HG03354 (cell line): ENCODE measurements at regions not wholly inside any gene's neighbourhood (a gene's known extent, or its start where the extent isn't known, plus 50 kb on each side); places are given as distances from the start of the nearest gene placed in this dataset.

Experiments
- ATAC-seq: cut with Tn5 transposase; IDR thresholded peaks from one replicate; pipeline ENCODE4 v1.9.1; 2021; ENCODE audit warnings: mild to moderate bottlenecking; ENCODE audit not compliant: unreplicated experiment, poor library complexity, severe bottlenecking

- ATAC-seq, result no peak
These were observed 114.8 kb upstream of the ATP2B2 start for GRCh38 chr3:10619989-10620832.

GRCh38 chr3:10620833-10621082, 115.4 kb upstream of the ATP2B2 start:
- no peak for ATAC-seq

GRCh38 chr3:10623578-10624275, 118.3 kb upstream of the ATP2B2 start:
- ATAC-seq, result no peak

DNA sequence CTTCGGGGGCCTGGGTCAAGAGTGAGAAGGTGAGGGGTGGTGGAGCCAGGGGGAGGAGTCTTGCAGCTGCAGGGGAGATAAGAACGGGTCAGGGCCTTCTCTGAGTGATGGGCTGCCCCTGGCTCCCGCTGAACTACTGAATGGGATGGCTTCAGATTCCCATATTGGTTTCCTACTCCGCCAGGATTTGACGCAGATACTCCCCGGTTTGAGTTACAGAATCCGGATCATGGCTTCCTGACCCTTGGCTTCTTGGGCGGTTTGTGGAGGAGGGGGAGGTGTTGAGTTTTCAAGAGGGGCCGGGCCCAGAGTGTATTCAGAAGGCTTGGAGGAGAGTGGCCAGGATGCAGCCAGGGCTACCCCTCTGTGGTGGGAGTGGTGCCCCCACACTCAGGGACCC, 119.9 kb upstream of the ATP2B2 start:
- ATAC-seq, result no peak

DNA sequence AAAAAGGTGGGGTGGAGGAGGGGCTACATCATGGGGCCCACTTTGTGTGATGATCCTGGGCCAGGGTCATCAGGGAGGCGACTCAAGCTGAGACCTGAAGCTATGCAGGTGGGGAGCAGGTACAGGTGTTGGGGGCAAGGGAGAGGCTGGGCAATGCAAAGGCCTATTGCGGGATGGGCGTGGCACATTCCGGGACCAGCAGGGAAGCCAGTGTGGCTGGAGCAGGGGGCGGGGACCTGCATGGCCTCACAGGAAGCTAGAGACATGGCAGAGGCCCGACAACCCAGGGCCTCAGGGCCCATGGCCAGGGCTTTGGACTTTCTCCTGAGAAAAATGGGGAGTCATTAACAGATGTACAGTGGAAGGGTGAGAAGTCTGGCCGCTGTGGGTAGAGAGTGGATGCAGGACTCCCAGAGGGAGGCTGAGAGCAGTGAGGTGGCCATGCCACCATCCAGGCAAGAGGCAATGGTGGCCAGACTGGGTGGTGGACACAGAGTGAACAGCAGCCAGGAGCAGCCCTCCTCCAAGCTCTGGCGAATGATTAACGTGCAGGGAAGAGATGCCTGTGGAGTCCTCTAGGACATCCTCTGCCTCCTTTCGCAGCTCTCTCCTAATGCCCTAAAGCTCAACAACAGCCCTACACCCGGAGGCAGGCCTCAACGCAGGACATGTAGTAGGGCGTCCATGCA, 122.6 kb upstream of the ATP2B2 start:
- ATAC-seq, result no peak

GRCh38 chr3:10628891-10629670, 123.7 kb upstream of the ATP2B2 start:
- no peak for ATAC-seq

DNA sequence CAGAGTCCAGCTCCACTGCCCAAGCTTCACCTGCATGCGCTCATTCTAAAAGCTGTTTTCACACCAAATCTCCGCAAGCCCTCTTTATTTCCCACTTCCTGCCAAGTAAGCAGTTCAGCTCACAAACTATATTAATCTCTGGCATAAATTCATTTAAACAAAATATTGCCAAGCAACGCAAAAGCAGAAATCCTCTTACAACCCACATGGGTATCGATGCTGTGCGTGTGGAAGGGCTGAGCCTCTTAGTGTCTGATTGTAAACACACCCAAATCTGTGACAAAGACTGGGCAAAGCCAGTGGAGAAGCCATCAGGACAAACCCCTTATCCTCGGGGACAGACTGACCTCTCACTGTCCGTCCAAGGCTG, 124.3 kb upstream of the ATP2B2 start:
- no peak for ATAC-seq

- ATAC-seq, result no peak
These were observed 125.8 kb upstream of the ATP2B2 start for GRCh38 chr3:10631224-10631623.

DNA sequence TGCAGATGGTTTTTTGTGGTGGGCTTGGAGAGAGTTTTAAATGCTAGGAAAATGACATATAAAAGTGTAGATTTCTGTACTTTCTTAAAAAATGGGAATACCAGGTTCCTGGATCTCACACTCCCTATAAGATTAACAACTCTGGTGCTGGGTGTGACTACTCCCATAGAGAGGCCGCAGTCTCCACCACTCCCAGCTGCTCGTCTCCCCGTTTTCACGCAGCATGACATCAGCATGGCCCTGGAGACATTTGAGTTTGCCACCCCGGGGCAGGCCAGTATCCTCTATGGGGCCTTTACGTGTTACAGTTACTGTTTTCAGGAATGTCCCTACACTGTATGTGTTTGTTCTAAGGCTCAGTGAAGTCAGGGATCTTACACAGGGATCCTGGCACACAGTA, 126.7 kb upstream of the ATP2B2 start:
- ATAC-seq, result no peak

DNA sequence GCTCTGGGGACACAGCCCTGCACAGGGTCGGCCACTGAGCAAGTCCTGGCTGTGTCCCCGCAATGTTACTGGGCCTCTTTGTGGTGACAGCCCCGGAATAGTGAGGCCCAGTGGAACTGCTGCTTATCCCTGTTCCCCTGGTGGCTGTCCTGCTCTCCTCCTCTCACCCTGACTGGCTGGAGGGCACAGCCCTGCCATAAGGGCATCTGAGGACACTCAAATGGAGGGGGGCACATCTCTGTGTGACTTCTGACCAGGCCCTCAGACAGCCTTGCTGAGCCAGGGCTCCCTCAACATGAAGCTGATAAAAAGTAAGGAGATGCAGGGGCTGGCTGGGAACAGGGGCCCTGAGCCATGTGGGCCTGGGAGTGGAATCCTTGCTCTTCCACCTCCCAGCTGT, 127.4 kb upstream of the ATP2B2 start:
- ATAC-seq, result no peak

GRCh38 chr3:10635446-10636076, 130.2 kb upstream of the ATP2B2 start:
- no peak for ATAC-seq

GRCh38 chr3:10637342-10637741, 132.0 kb upstream of the ATP2B2 start:
- no peak for ATAC-seq

- ATAC-seq, result no peak
These were observed 133.1 kb upstream of the ATP2B2 start for GRCh38 chr3:10638466-10638865.

GRCh38 chr3:10641760-10642159, 136.4 kb upstream of the ATP2B2 start:
- no peak for ATAC-seq

DNA sequence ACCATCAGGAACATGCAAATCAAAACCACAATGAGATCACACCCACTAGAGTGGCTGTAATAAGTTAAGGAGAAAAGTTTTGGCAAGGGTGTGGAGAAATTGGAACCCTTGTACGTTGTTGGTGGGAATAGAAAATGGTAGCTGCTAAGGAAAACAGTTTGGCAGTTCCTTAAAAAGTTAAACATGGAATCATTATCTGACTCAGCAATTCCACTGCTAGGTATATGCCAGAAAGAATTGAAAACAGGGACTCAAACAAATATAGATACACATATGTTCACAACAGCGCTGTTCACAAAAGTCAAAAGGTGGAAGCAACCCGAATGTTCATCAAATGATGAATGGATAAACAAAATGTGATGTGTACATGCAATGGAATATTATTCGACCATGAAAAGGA, 138.8 kb upstream of the ATP2B2 start:
- no peak for ATAC-seq

GRCh38 chr3:10645800-10646199, 140.4 kb upstream of the ATP2B2 start:
- no peak for ATAC-seq

DNA sequence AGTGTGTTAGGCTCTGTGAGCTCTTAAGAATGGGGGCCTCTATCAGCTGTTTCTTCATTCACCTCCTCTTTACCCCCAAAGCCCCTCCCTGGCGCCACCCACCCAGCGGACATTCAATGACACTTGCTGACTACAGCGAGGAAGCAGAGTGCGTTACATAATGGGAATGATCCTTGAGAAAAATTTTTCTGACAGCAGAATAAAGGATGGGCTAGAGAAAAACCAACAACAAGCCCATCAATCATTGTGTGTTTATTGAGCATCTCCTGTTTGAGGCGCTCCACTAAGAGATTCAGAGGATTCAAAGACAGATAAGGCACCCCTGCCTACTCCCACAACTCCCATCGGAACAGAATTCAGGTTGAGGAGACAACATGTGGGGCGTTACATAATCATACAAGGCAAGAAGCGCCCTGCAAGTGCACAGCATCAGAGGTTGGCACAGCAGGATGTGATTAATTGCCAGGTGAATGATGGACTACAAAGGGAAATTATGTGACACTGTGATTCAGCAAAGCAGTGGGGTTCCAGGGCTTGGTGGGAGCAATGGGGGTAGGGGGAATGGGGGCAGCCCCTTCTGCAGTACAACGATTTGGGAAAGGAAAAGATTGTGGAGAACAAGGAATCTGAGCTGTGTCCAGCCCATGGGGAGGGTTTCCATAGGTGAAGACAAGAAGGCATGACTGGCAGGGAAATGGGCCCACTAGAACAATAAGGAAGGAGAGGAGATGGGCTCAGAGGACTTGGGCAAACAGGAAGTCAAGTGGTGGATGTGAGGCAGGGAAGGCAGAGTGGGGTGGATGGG, 141.3 kb upstream of the ATP2B2 start:
- no peak for ATAC-seq

DNA sequence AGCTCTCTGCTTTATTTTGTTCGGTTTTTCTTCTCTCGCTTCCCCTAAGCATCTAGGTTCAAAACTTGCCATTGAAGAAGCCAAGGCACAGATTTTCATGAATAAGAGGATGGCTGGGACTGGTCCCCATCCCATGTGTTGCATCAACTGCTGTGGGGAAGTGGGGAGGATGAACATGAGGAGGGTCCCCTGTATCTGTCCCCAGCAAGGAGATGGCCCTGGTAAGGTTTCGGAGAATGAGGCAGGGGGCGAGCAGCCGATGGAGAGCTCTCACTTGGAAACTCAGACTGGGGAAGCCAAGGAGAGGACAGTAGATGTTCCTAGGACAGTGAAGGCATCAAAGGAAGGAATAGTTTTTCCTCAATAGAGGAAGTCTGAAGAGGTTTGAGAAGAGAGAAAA, 142.0 kb upstream of the ATP2B2 start:
- no peak for ATAC-seq

GRCh38 chr3:10648181-10648580, 142.8 kb upstream of the ATP2B2 start:
- ATAC-seq, result no peak
